MM.1S (cell line): ENCODE measurements at regions not wholly inside any gene's neighbourhood (a gene's known extent, or its start where the extent isn't known, plus 50 kb on each side); places are given as distances from the start of the nearest gene placed in this dataset.

ENCODE experiments used
- DNase-seq: peaks from one replicate; pipeline ENCODE4 v3.0.0-alpha.2; 2015
- H2AFZ ChIP-seq: fragments of 300-600 bp; sonication (generic); 2 replicates; pipeline ENCODE4 v1.6.0; 2016; ENCODE audit warnings: antibody characterized with exemption, low read length
- H3F3A ChIP-seq: fragments of 300-600 bp; sonication (generic); 2 replicates; pipeline ENCODE4 v1.6.1; 2016; ENCODE audit warnings: mild to moderate bottlenecking, antibody characterized with exemption, low read length, moderate library complexity, mixed read lengths; ENCODE audit not compliant: insufficient read depth
- H3K27ac ChIP-seq: fragments of 300-600 bp; sonication (generic); 2 replicates; pipeline ENCODE4 v1.5.1; 2016; ENCODE audit warnings: mild to moderate bottlenecking, low read length
- H3K27me3 ChIP-seq: fragments of 300-600 bp; sonication (generic); replicated peaks from 2 replicates; pipeline ENCODE4 v1.6.0; 2016; ENCODE audit warnings: low read length; ENCODE audit not compliant: insufficient read depth
- H3K36me3 ChIP-seq: fragments of 300-600 bp; sonication (generic); replicated peaks from 2 replicates; pipeline ENCODE4 v1.6.1; 2016; ENCODE audit warnings: mild to moderate bottlenecking, low read length, mixed read lengths; ENCODE audit not compliant: insufficient read depth
- H3K4me1 ChIP-seq: fragments of 300-600 bp; sonication (generic); 2 replicates; pipeline ENCODE4 v1.6.1; 2016; ENCODE audit warnings: low read length, mixed read lengths
- H3K4me2 ChIP-seq: fragments of 300-600 bp; sonication (generic); 2 replicates; pipeline ENCODE4 v1.6.0; 2016; ENCODE audit warnings: low read depth, low read length
- H3K4me3 ChIP-seq: fragments of 300-600 bp; sonication (generic); 2 replicates; pipeline ENCODE4 v1.5.1; 2016; ENCODE audit warnings: low read length, mixed read lengths
- H3K79me2 ChIP-seq: fragments of 300-600 bp; sonication (generic); 2 replicates; pipeline ENCODE4 v1.6.1; 2016; ENCODE audit warnings: mixed run types, low read length, mixed read lengths
- H3K9ac ChIP-seq: fragments of 300-600 bp; sonication (generic); 2 replicates; pipeline ENCODE4 v1.6.1; 2016; ENCODE audit warnings: low read length, mixed read lengths
- H3K9me2 ChIP-seq: fragments of 300-600 bp; sonication (generic); replicated peaks from 2 replicates; pipeline ENCODE4 v1.6.1; 2016; ENCODE audit warnings: mild to moderate bottlenecking, low read length, mixed read lengths; ENCODE audit not compliant: insufficient read depth
- H3K9me3 ChIP-seq: fragments of 300-600 bp; sonication (generic); replicated peaks from 2 replicates; pipeline ENCODE4 v1.6.1; 2016; ENCODE audit warnings: mild to moderate bottlenecking, low read length, mixed read lengths; ENCODE audit not compliant: insufficient read depth
- H4K20me1 ChIP-seq: fragments of 300-600 bp; sonication (generic); 2 replicates; pipeline ENCODE4 v1.6.1; 2016; ENCODE audit warnings: mild to moderate bottlenecking, low read length, moderate library complexity, mixed read lengths; ENCODE audit not compliant: insufficient read depth
- EZH2 ChIP-seq: fragments of 300-600 bp; sonication (generic); optimal IDR thresholded peaks from 2 replicates; pipeline ENCODE3; 2017; ENCODE audit warnings: low read depth, mild to moderate bottlenecking, antibody characterized with exemption, low read length, mixed read lengths
- EZH2phosphoT487 ChIP-seq: fragments of 300-600 bp; sonication (generic); IDR thresholded peaks from 2 replicates; pipeline ENCODE4 v1.6.1; 2018; ENCODE audit warnings: antibody characterized with exemption, low read length
- TF ChIP-seq, protein P1 (sequence below): fragments of 300-600 bp; sonication (generic); IDR thresholded peaks from 2 replicates; pipeline ENCODE4 v1.5.1; 2016; ENCODE audit warnings: antibody characterized with exemption, low read length, mixed read lengths

DNA sequence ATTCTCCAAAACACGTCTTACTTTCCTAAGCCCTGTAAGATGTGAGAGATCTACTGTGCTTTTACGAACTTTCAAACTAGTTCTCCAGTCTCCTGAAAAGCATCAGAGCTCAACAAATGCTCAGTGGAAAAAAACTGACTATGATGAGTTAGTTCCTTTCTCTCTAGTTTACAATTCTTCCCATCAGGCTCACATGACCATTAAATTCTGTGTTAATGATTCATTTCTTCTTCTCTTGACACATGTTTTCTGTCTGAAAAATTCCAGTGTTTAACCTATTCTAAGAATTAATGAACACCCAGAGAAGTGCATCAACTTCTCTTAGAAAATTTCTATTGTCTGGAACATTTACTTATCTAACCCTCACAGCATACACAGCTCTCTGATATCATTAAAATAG lies 844.3 kb downstream of the SI start:
- Histone ChIP-seq H2AFZ (no peak overlapping the region), H3K4me3 (no peak overlapping the region), H3K4me2 (no peak overlapping the region), H3K9me2 (no peaks in the 10 kb centered on the region), H3K36me3 (no peaks in the 10 kb centered on the region), H3K9ac (no peak overlapping the region), H3K79me2 (no peaks in the 10 kb centered on the region), H4K20me1 (no peaks in the 10 kb centered on the region), H3K9me3 (no peaks in the 10 kb centered on the region; the same call in 1 of the 2 replicates), H3F3A (no peaks in the 10 kb centered on the region), H3K27ac (no peak overlapping the region), H3K4me1 (no peaks in the 10 kb centered on the region), H3K27me3 (no peaks in the 10 kb centered on the region)
- DNase-seq, result no peak
- TF ChIP-seq, protein P1, sequence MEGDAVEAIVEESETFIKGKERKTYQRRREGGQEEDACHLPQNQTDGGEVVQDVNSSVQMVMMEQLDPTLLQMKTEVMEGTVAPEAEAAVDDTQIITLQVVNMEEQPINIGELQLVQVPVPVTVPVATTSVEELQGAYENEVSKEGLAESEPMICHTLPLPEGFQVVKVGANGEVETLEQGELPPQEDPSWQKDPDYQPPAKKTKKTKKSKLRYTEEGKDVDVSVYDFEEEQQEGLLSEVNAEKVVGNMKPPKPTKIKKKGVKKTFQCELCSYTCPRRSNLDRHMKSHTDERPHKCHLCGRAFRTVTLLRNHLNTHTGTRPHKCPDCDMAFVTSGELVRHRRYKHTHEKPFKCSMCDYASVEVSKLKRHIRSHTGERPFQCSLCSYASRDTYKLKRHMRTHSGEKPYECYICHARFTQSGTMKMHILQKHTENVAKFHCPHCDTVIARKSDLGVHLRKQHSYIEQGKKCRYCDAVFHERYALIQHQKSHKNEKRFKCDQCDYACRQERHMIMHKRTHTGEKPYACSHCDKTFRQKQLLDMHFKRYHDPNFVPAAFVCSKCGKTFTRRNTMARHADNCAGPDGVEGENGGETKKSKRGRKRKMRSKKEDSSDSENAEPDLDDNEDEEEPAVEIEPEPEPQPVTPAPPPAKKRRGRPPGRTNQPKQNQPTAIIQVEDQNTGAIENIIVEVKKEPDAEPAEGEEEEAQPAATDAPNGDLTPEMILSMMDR, result no peak
- TF ChIP-seq EZH2 (no peak), EZH2phosphoT487 (no peak)

DNA sequence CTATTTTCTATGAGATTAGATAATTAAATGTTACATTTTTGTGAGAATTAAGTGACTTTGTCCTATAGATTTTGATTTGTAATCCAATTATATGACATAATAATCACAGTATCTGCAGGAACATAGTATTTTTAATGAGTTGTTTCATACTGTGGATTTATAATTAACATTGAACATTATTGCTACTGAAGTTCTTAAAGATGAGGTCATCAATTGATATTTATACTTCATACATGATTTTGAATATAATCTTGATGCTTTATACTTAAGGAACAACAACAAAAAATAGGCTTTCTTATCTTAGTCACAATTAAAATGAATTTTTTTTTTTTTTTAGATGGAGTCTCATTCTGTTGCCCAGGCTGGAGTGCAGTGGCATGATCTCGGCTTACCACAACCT lies 846.6 kb downstream of the SI start:
- H3K27me3 ChIP-seq, result no peaks in the 10 kb centered on the region
- no peaks in the 10 kb centered on the region for H3K36me3 ChIP-seq
- TF ChIP-seq, protein P1, result no peak
- TF ChIP-seq EZH2, result no peak
- no peak for TF ChIP-seq EZH2phosphoT487
- H3K4me3 ChIP-seq, result no peak overlapping the region
- no peak overlapping the region for H2AFZ ChIP-seq
- no peaks in the 10 kb centered on the region for H3F3A ChIP-seq
- no peaks in the 10 kb centered on the region for H3K79me2 ChIP-seq
- H3K9ac ChIP-seq, result no peak overlapping the region
- H4K20me1 ChIP-seq, result no peaks in the 10 kb centered on the region
- DNase-seq, result no peak
- no peak overlapping the region for H3K4me2 ChIP-seq
- no peaks in the 10 kb centered on the region; the same call in 1 of the 2 replicates for H3K9me3 ChIP-seq
- no peak overlapping the region for H3K27ac ChIP-seq
- H3K9me2 ChIP-seq, result no peaks in the 10 kb centered on the region
- H3K4me1 ChIP-seq, result no peaks in the 10 kb centered on the region

DNA sequence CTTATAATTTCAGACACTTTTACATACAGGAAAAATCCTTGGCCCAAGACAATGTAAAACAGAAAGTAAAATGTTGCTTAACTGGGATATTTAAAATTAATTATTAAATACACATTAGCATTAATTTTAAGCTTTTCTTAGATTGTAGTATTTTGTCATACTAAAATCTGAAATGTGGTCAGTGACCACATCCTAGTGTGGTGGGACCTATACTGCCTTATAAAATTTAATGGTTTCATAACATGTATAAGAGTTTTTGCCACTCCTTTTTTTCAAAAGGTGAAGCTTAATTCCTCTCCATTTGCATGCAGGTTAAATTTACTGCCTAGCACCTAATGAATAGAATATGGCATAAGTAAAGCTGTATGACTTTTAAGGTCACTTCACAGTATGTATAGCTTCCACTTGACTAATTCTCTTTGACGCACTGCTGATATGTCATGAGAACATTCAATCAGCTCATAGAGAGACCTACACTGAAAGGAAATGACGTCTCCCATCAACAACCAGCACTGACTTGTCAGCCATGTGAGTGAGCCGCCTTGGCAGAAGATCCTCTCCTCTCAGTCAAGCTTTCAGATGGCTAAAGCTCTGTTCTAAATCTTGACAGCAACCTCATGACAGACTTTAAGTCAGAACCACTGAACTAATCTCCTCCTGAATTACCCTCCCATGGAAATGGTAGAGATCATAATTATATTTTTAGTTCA lies 847.8 kb downstream of the SI start:
- TF ChIP-seq EZH2, result no peak
- TF ChIP-seq EZH2phosphoT487, result no peak
- TF ChIP-seq, protein P1, result no peak
- H3K4me1 ChIP-seq, result no peaks in the 10 kb centered on the region
- H3K27ac ChIP-seq, result no peak overlapping the region
- H3F3A ChIP-seq, result no peaks in the 10 kb centered on the region
- no peak overlapping the region for H3K9ac ChIP-seq
- no peak overlapping the region for H3K4me2 ChIP-seq
- no peak overlapping the region for H3K4me3 ChIP-seq
- H3K27me3 ChIP-seq, result no peaks in the 10 kb centered on the region
- H3K9me2 ChIP-seq, result no peaks in the 10 kb centered on the region
- no peaks in the 10 kb centered on the region; the same call in 1 of the 2 replicates for H3K9me3 ChIP-seq
- no peaks in the 10 kb centered on the region for H4K20me1 ChIP-seq
- H3K79me2 ChIP-seq, result no peaks in the 10 kb centered on the region
- no peaks in the 10 kb centered on the region for H3K36me3 ChIP-seq
- no peak for DNase-seq
- no peak overlapping the region for H2AFZ ChIP-seq
